GM12878 (cell line): ENCODE measurements at regions not wholly inside any gene's neighbourhood (a gene's known extent, or its start where the extent isn't known, plus 50 kb on each side); places are given as distances from the start of the nearest gene placed in this dataset.
A peak's percentile ranks its signal among the peaks of the same experiment; 100 is the strongest.

Experiments used
- ATAC-seq: fragments of 200-7000 bp; cut with Tn5 transposase; 3 replicates; pipeline ENCODE4 v1.9.1; 2020; ENCODE audit warnings: mild to moderate bottlenecking, moderate library complexity
- BruUV-seq: library from RNA; stranded (reverse); fragments of 400-500 nt; replicated peaks from 2 replicates; lab custom pipeline; 2021; lab: Mats Ljungman, UMichigan
- CTCF ChIA-PET: fragments of 300-600 bp; sonication (Branson Sonifier 250); formaldehyde crosslinking; extraction: SDS; loops from one replicate; lab custom pipeline; 2021; ENCODE audit warnings: inconsistent platforms; lab: Yijun Ruan, JAX
- POLR2A ChIA-PET: fragments of 350-600 bp; formaldehyde crosslinking; extraction: SDS; loops from one replicate; lab custom pipeline; 2021; ENCODE audit warnings: inconsistent platforms; lab: Charles Lee
- RAD21 ChIA-PET: fragments of 300-600 bp; sonication (Branson Sonifier 250); formaldehyde crosslinking; loops from one replicate; lab custom pipeline; 2023; ENCODE audit warnings: antibody characterized with exemption; ENCODE audit not compliant: unreplicated experiment; lab: Charles Lee
- SMC1A ChIA-PET: fragments of 300-600 bp; sonication (Branson Sonifier 250); formaldehyde crosslinking; loops from one replicate; lab custom pipeline; 2023; ENCODE audit not compliant: unreplicated experiment, uncharacterized antibody; lab: Charles Lee
- DNase-seq: peaks from one replicate; pipeline ENCODE4 v3.0.0-alpha.2; 2011; ENCODE audit warnings: low read depth, low spot score
- FAIRE-seq: peaks from 3 replicates; lab custom pipeline; 2011; peaks lifted over from hg19 to GRCh38; lab: Jason Lieb, UNC
- H2AFZ ChIP-seq: 2 replicates; pipeline ENCODE4 v1.6.0; 2011; ENCODE audit warnings: low read depth, low read length, control low read depth; ENCODE audit not compliant: control insufficient read depth
- H3K27ac ChIP-seq: 2 replicates; pipeline ENCODE4 v1.5.1; 2011; ENCODE audit warnings: control low read depth; ENCODE audit not compliant: control insufficient read depth, insufficient read depth
- H3K27me3 ChIP-seq, 2 experiments: replicated peaks in 1 of 2; 2 replicates each; pipeline versions ENCODE4 v1.6.0 to v1.6.1; 2011; ENCODE audit warnings: low read length in 1 of 2; ENCODE audit not compliant: control insufficient read depth in 2 of 2, insufficient read depth in 2 of 2
- H3K36me3 ChIP-seq, 2 experiments: 2 replicates each; pipeline ENCODE4 v1.5.1; 2011; ENCODE audit warnings: low read length in 1 of 2; ENCODE audit not compliant: control insufficient read depth in 2 of 2, insufficient read depth in 2 of 2
- H3K4me1 ChIP-seq: 2 replicates; pipeline ENCODE4 v1.6.1; 2011; ENCODE audit warnings: mild to moderate bottlenecking, low read length, moderate library complexity, mixed read lengths; ENCODE audit not compliant: control insufficient read depth, insufficient read depth
- H3K4me2 ChIP-seq: 2 replicates; pipeline ENCODE4 v1.6.0; 2011; ENCODE audit warnings: control low read depth; ENCODE audit not compliant: control insufficient read depth, insufficient read depth
- H3K4me3 ChIP-seq: fragments of 200-600 bp; sonication (generic); 2 replicates; pipeline ENCODE4 v1.5.1; 2016
- H3K79me2 ChIP-seq: 2 replicates; pipeline ENCODE4 v1.6.0; 2011; ENCODE audit warnings: low read length; ENCODE audit not compliant: control insufficient read depth, insufficient read depth
- H3K9ac ChIP-seq: 2 replicates; pipeline ENCODE4 v1.8.0; 2011; ENCODE audit warnings: low read length, control low read depth, mixed read lengths; ENCODE audit not compliant: control insufficient read depth, insufficient read depth
- H3K9me3 ChIP-seq: replicated peaks from 3 replicates; pipeline ENCODE4 v1.5.1; 2011; ENCODE audit warnings: mild to moderate bottlenecking, low read length; ENCODE audit not compliant: control insufficient read depth, insufficient read depth
- H4K20me1 ChIP-seq: 2 replicates; pipeline ENCODE4 v1.6.0; 2011; ENCODE audit not compliant: control insufficient read depth, insufficient read depth
- CTCF ChIP-seq, 3 experiments: IDR thresholded peaks in 2 of 3; conservative IDR thresholded peaks in 1 of 3; 2 replicates each; pipeline ENCODE4 v1.5.1; 2011; ENCODE audit warnings: low read depth in 3 of 3, low read length in 3 of 3, mild to moderate bottlenecking in 3 of 3, control low read depth in 2 of 3, moderate library complexity in 2 of 3, inconsistent platforms in 1 of 3, mixed read lengths in 1 of 3; ENCODE audit not compliant: control insufficient read depth in 2 of 3, insufficient read depth in 1 of 3; ENCODE audit errors: extremely low read depth in 1 of 3
- IKZF2 ChIP-seq, 2 experiments: fragments of 450-650 bp; IDR thresholded peaks; 2 replicates each; pipeline ENCODE4 v1.6.1; 2017; ENCODE audit warnings: mild to moderate bottlenecking in 2 of 2, moderate library complexity in 2 of 2
- JUND ChIP-seq: IDR thresholded peaks from 2 replicates; pipeline ENCODE4 v1.6.1; 2012; ENCODE audit warnings: low read depth, mild to moderate bottlenecking, low read length, improper control_type of control experiment, moderate library complexity
- PRDM15 ChIP-seq: fragments of 450-650 bp; formaldehyde crosslinking; IDR thresholded peaks from 2 replicates; pipeline ENCODE4 v1.4.0; 2020; ENCODE audit warnings: mild to moderate bottlenecking, moderate library complexity
- RAD21 ChIP-seq: IDR thresholded peaks from 2 replicates; pipeline ENCODE4 v1.6.1; 2011; ENCODE audit warnings: mild to moderate bottlenecking, low read depth, low read length, moderate library complexity; ENCODE audit not compliant: insufficient read depth
- RUNX3 ChIP-seq: IDR thresholded peaks from 2 replicates; pipeline ENCODE4 v1.6.1; 2012; ENCODE audit warnings: low read length, inconsistent platforms
- TCF3 ChIP-seq: IDR thresholded peaks from 2 replicates; pipeline ENCODE4 v1.6.1; 2012; ENCODE audit warnings: low read depth, mild to moderate bottlenecking, low read length, borderline replicate concordance; ENCODE audit not compliant: insufficient read depth
- ZNF622 ChIP-seq: fragments of 450-650 bp; IDR thresholded peaks from 2 replicates; pipeline ENCODE4 v1.6.1; 2017; ENCODE audit warnings: mild to moderate bottlenecking, inconsistent platforms
- WGBS: methylation state at CpG from one replicate; pipeline ENCODE4 v1.1.6; 2016; ENCODE audit warnings: low lambda C conversion rate; ENCODE audit not compliant: insufficient replicate concordance, insufficient coverage; ENCODE audit errors: missing lambda C conversion rate; 5-methylcytosine and 5-hydroxymethylcytosine counted together
- in situ Hi-C: fragments of 300-500 bp; cut with MboI; formaldehyde crosslinking; loops from 9 replicates; pipeline ENCODE4 v1.14.3; 2018; ENCODE audit warnings: mixed read lengths
- intact Hi-C: fragments of 100-400 bp; cut with micrococcal nuclease; formaldehyde crosslinking; loops from one replicate; pipeline ENCODE4 v1.14.2; 2022; ENCODE audit not compliant: unreplicated experiment

- TF ChIP-seq PRDM15 (CRISPR knock-in tag) (no peak), TCF3 (no peak), JUND (no peak), ZNF622 (no peak), IKZF2 (IDR thresholded peaks at IDR 0.05) (no peak)
- TF ChIP-seq, all 136 proteins: peak for 0
Observed at GRCh38 chr14:77990337-77990736, 179.8 kb upstream of the NRXN3 start (continued).

- WGBS: 0% methylated on average over 4 of the region's 4 CpGs
- H2AFZ ChIP-seq: no peak overlapping the region
- ATAC-seq (0 out of 3 replicates have a peak, but pooled peaks have one; percentile 32), DNase-seq (no peak)
- POLR2A ChIA-PET: no interaction called here
- CTCF ChIA-PET: no interaction called here
- TF ChIP-seq RAD21 (peak; percentile 24; the same call in 1 of the 2 replicates), RUNX3 (no peak), CTCF (IDR thresholded peaks at IDR 0.05 in 2 of 3, conservative IDR thresholded peaks at IDR 0.05 in 1 of 3; ENCODE audit: control insufficient read depth in 2 of 3, extremely low read depth in 1 of 3, insufficient read depth in 1 of 3, low read depth in 3 of 3, low read length in 3 of 3) (peak in 1 of 3 experiments; percentile 17; a peak in 1 of 6 replicates)
- TF ChIP-seq, all 136 proteins: peak for 2
- Histone ChIP-seq H3K4me2 (no peak overlapping the region), H3K9me3 (no peaks in the 10 kb centered on the region), H3K4me3 (no peak overlapping the region), H3K9ac (no peak overlapping the region), H4K20me1 (no peaks in the 10 kb centered on the region), H3K4me1 (no peaks in the 10 kb centered on the region), H3K79me2 (no peaks in the 10 kb centered on the region), H3K27ac (no peak overlapping the region), H3K36me3 (no peaks in the 10 kb centered on the region), H3K27me3 (no peaks in the 10 kb centered on the region)
- ChIA-PET SMC1A (no interaction called here), RAD21 (no interaction called here)
- no TSS peak for BruUV-seq
- in situ Hi-C loops (no loop called here), intact Hi-C loops (no loop called here)
- no peak for FAIRE-seq
Observed at GRCh38 chr14:77991128-77991772, 178.9 kb upstream of the NRXN3 start.
